HEK293 (cell line): ENCODE measurements at regions not wholly inside any gene's neighbourhood (a gene's known extent, or its start where the extent isn't known, plus 50 kb on each side); places are given as distances from the start of the nearest gene placed in this dataset.

Source experiments
- CTCF ChIA-PET: fragments of 350-600 bp; formaldehyde crosslinking; extraction: SDS; loops from one replicate; lab custom pipeline; 2021; ENCODE audit warnings: antibody characterized with exemption; lab: Yijun Ruan, JAX
- POLR2A ChIA-PET: fragments of 300-600 bp; formaldehyde crosslinking; extraction: SDS; loops from one replicate; lab custom pipeline; 2020; ENCODE audit warnings: antibody characterized with exemption, inconsistent platforms; lab: Yijun Ruan, JAX
- H3K27ac ChIP-seq: fragments of 200-500 bp; sonication (Bioruptor generic); 2 replicates; pipeline ENCODE4 v1.5.1; 2014; ENCODE audit warnings: low read depth, low read length, control low read depth, inconsistent platforms; ENCODE audit errors: extremely low read depth
- H3K36me3 ChIP-seq, 2 experiments: fragments of 200-500 bp in 1 of 2; sonication (Bioruptor generic) in 1 of 2; 1 replicate in 1 of 2; 2 replicates in 1 of 2; pipeline ENCODE4 v1.5.1; 2014 to 2017; ENCODE audit warnings: inconsistent platforms in 2 of 2, low read length in 2 of 2; ENCODE audit not compliant: control insufficient read depth in 2 of 2, insufficient read depth in 1 of 2
- H3K4me1 ChIP-seq: fragments of 200-500 bp; sonication (Bioruptor generic); 2 replicates; pipeline ENCODE4 v1.5.1; 2014; ENCODE audit warnings: mild to moderate bottlenecking, low read length, inconsistent platforms; ENCODE audit not compliant: control insufficient read depth, insufficient read depth
- H3K4me3 ChIP-seq: 2 replicates; pipeline ENCODE4 v1.5.1; 2011; ENCODE audit warnings: low read depth, mild to moderate bottlenecking, control low read depth, low read length, moderate library complexity
- H3K9me3 ChIP-seq: fragments of 200-500 bp; sonication (Bioruptor generic); 2 replicates; pipeline ENCODE4 v1.5.1; 2014; ENCODE audit warnings: low read depth, low read length, inconsistent platforms; ENCODE audit not compliant: control insufficient read depth, insufficient read depth
- CTCF ChIP-seq: fragments of 450-650 bp; formaldehyde crosslinking; IDR thresholded peaks from 2 replicates; pipeline ENCODE4 v1.5.1; 2016; ENCODE audit warnings: missing biosample characterization, missing genetic modification characterization
- KLF8 ChIP-seq: fragments of 450-650 bp; formaldehyde crosslinking; IDR thresholded peaks from 2 replicates; pipeline ENCODE4 v1.5.1; 2016; ENCODE audit warnings: missing biosample characterization, missing genetic modification characterization
- OSR2 ChIP-seq: fragments of 450-650 bp; formaldehyde crosslinking; IDR thresholded peaks from 2 replicates; pipeline ENCODE4 v1.5.1; 2016; ENCODE audit warnings: missing biosample characterization, missing genetic modification characterization
- RBAK ChIP-seq: fragments of 450-650 bp; formaldehyde crosslinking; IDR thresholded peaks from 2 replicates; pipeline ENCODE4 v1.5.1; 2016; ENCODE audit warnings: missing biosample characterization, missing genetic modification characterization
- REST ChIP-seq: fragments of 450-650 bp; formaldehyde crosslinking; IDR thresholded peaks from 2 replicates; pipeline ENCODE4 v1.5.1; 2016; ENCODE audit warnings: missing biosample characterization, missing genetic modification characterization
- SCRT2 ChIP-seq: fragments of 450-650 bp; formaldehyde crosslinking; IDR thresholded peaks from 2 replicates; pipeline ENCODE4 v1.5.1; 2016; ENCODE audit warnings: missing biosample characterization, missing genetic modification characterization
- ZFP41 ChIP-seq: fragments of 450-650 bp; formaldehyde crosslinking; IDR thresholded peaks from 2 replicates; pipeline ENCODE4 v1.5.1; 2016; ENCODE audit warnings: missing biosample characterization, missing genetic modification characterization, borderline replicate concordance
- ZNF146 ChIP-seq: fragments of 450-650 bp; formaldehyde crosslinking; IDR thresholded peaks from 2 replicates; pipeline ENCODE4 v1.5.1; 2016; ENCODE audit warnings: missing biosample characterization, missing genetic modification characterization
- ZNF266 ChIP-seq: fragments of 450-650 bp; formaldehyde crosslinking; IDR thresholded peaks from 2 replicates; pipeline ENCODE4 v1.5.1; 2016; ENCODE audit warnings: missing biosample characterization, missing genetic modification characterization, low read depth
- ZNF292 ChIP-seq: fragments of 450-650 bp; formaldehyde crosslinking; IDR thresholded peaks from 2 replicates; pipeline ENCODE4 v1.5.1; 2016; ENCODE audit warnings: low read depth, missing biosample characterization, missing genetic modification characterization, borderline replicate concordance
- ZNF423 ChIP-seq: fragments of 450-650 bp; formaldehyde crosslinking; IDR thresholded peaks from 2 replicates; pipeline ENCODE4 v1.5.1; 2016; ENCODE audit warnings: missing biosample characterization, missing genetic modification characterization
- ZNF530 ChIP-seq: fragments of 450-650 bp; formaldehyde crosslinking; IDR thresholded peaks from 2 replicates; pipeline ENCODE4 v1.5.1; 2016; ENCODE audit warnings: low read depth, missing biosample characterization, missing genetic modification characterization
- ZNF621 ChIP-seq: fragments of 450-650 bp; formaldehyde crosslinking; IDR thresholded peaks from 2 replicates; pipeline ENCODE4 v1.5.1; 2017; ENCODE audit warnings: missing biosample characterization, missing genetic modification characterization
- ZNF670 ChIP-seq: fragments of 450-650 bp; formaldehyde crosslinking; IDR thresholded peaks from 2 replicates; pipeline ENCODE4 v1.5.1; 2016; ENCODE audit warnings: missing biosample characterization, missing genetic modification characterization, low read depth
- ZSCAN30 ChIP-seq: fragments of 450-650 bp; IDR thresholded peaks from 2 replicates; pipeline ENCODE4 v1.5.1; 2018; ENCODE audit warnings: missing biosample characterization, mild to moderate bottlenecking, missing genetic modification characterization, moderate library complexity
- ZXDB ChIP-seq: fragments of 450-650 bp; formaldehyde crosslinking; IDR thresholded peaks from 2 replicates; pipeline ENCODE4 v1.5.1; 2016; ENCODE audit warnings: missing biosample characterization, missing genetic modification characterization

- TF ChIP-seq REST (no peak), ZSCAN30 (no peak), ZNF292 (tag by site-specific recombination) (no peak), SCRT2 (tag by site-specific recombination) (no peak)
- TF ChIP-seq, all 188 proteins: peak for 0
- no peaks in the 10 kb centered on the region; the same call in 1 of the 2 replicates for H3K4me1 ChIP-seq
- no peaks in the 10 kb centered on the region for H3K9me3 ChIP-seq
- POLR2A ChIA-PET: no interaction called here
- CTCF ChIA-PET: no interaction called here
- no peak overlapping the region for H3K4me3 ChIP-seq
- no peak overlapping the region for H3K27ac ChIP-seq
- H3K36me3 ChIP-seq: no peaks in the 10 kb centered on the region
These were observed 183.9 kb downstream of the ARRDC4 start for GRCh38 chr15:98144388-98144787.

DNA sequence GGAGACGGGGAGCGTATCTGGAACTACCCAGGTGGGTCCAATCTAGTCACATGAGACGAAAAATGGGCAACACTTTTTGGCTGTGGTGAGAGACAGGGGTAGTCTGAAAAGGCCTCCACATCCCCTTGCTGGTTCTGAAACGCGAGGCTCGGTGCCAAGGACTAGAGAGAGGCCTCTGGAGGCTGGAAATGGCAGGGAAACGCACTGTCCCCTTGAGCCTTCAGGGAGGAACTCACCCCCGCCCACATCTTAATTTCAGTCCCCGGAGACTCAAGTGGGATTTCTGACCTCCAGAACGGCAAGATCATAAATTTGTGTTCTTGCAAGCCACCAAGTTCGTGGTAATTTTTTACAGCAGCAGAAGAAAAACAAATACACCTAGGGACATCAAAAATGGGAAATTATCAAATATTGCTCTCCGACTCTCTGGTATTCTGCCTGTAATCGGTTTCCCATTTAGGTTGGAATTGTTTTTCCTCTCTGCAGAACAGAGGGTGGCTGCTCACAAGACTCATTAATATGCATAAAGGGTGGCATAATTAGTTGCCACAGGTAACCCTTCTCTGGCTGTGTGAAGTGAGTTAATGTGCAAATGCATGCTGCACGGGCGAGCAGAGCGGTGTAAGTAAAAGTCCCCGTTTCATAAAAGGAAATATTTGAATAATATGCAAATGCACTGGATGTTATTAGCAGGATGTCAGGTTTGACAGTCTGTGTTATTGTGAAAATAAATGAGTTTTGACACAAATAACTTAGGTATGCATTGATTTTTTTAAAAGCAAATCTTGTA, 185.7 kb downstream of the ARRDC4 start:
- CTCF ChIA-PET: no interaction called here
- H3K36me3 ChIP-seq: no peaks in the 10 kb centered on the region
- no peak for TF ChIP-seq CTCF (tag by site-specific recombination)
- no peak for TF ChIP-seq ZNF621 (tag by site-specific recombination)
- TF ChIP-seq, all 188 proteins: peak for 0
- POLR2A ChIA-PET: no interaction called here
- no peaks in the 10 kb centered on the region; the same call in 1 of the 2 replicates for H3K4me1 ChIP-seq
- H3K4me3 ChIP-seq: no peak overlapping the region
- no peaks in the 10 kb centered on the region for H3K9me3 ChIP-seq
- H3K27ac ChIP-seq: no peak overlapping the region

- TF ChIP-seq ZFP41: no peak
- TF ChIP-seq ZNF670 (tag by site-specific recombination): no peak
- TF ChIP-seq ZNF146 (tag by site-specific recombination): no peak
- no peak for TF ChIP-seq KLF8 (tag by site-specific recombination)
- TF ChIP-seq ZNF423 (tag by site-specific recombination): no peak
- TF ChIP-seq ZXDB: no peak
- TF ChIP-seq OSR2: no peak
- TF ChIP-seq CTCF (tag by site-specific recombination): no peak
- no peak for TF ChIP-seq ZNF530 (tag by site-specific recombination)
- TF ChIP-seq ZNF266 (tag by site-specific recombination): no peak
- no peak for TF ChIP-seq RBAK
- no peak overlapping the region for H3K27ac ChIP-seq
- H3K36me3 ChIP-seq: no peaks in the 10 kb centered on the region
- POLR2A ChIA-PET: no interaction called here
- no peak overlapping the region for H3K4me3 ChIP-seq
- CTCF ChIA-PET: interaction anchor here (2.8 kb wide), 1 partner anchor 30 kb away, joined by 8 read pairs; no protein-coding TSS in a partner anchor
- no peaks in the 10 kb centered on the region for H3K9me3 ChIP-seq
- H3K4me1 ChIP-seq: no peaks in the 10 kb centered on the region; the same call in 1 of the 2 replicates
These were observed 186.9 kb downstream of the ARRDC4 start for GRCh38 chr15:98147415-98147814.
